ENCODE measurements at regions not wholly inside any gene's neighbourhood (a gene's known extent, or its start where the extent isn't known, plus 50 kb on each side); places are given as distances from the start of the nearest gene placed in this dataset.

DNA sequence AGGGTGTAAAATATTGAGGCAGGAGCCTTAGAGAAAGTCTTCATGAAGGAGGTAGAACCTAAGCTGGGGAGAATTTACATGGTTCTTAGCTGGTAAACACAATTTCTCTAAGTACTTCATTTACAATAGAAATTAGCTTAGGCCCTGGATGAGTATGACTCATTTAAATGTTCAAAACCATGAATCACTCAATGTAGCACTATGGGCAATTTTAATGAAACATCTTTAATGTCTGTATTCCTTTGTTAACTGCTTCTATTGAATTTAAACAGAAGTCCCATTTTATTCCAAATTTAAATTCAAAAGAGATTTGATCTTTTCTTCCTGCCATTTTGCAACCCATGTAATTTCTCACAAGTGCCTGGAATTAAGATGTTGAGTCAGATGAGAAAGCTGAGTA, 252.1 kb downstream of the RFC3 start:
- ChIA-PET RAD21 (ENCODE audit: low non-redundant PET in 1 of 2, low total read pairs in 2 of 2, uncharacterized antibody in 2 of 2, unreplicated experiment in 2 of 2) (no interaction called here), POLR2A (no interaction called here), CTCF (no interaction called here)
- intact Hi-C loops (cut with micrococcal nuclease), result no loop called here
- no peak overlapping the region for H3K9ac ChIP-seq (ENCODE audit: low read length)
- TF ChIP-seq ELF1 (IDR thresholded peaks at IDR 0.05; ENCODE audit: borderline replicate concordance, low read depth) (no peak), CEBPB (IDR thresholded peaks at IDR 0.05; ENCODE audit: low read depth) (no peak), SP1 (IDR thresholded peaks at IDR 0.05; ENCODE audit: low read depth) (no peak), ZNF274 (IDR thresholded peaks at IDR 0.05; ENCODE audit: low read depth, low read length) (no peak), POLR2A (IDR thresholded peaks at IDR 0.05; ENCODE audit: borderline replicate concordance, extremely low read depth, insufficient read depth, insufficient read length) (no peak), FOSL1 (IDR thresholded peaks at IDR 0.05; ENCODE audit: low read depth) (no peak), EZH2phosphoT487 (IDR thresholded peaks at IDR 0.05; ENCODE audit: borderline replicate concordance) (no peak), EGR1 (IDR thresholded peaks at IDR 0.05; ENCODE audit: low read depth) (no peak), TCF7L2 (IDR thresholded peaks at IDR 0.05; ENCODE audit: borderline replicate concordance, extremely low read depth, insufficient read depth, insufficient read length) (no peak), YY1 (IDR thresholded peaks at IDR 0.05; ENCODE audit: extremely low read depth, insufficient replicate concordance, low read depth, low read length) (no peak), CBX3 (IDR thresholded peaks at IDR 0.05; ENCODE audit: low read depth) (no peak)
- TF ChIP-seq, protein P1, sequence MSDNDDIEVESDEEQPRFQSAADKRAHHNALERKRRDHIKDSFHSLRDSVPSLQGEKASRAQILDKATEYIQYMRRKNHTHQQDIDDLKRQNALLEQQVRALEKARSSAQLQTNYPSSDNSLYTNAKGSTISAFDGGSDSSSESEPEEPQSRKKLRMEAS (IDR thresholded peaks at IDR 0.05), result no peak
- no peaks in the 10 kb centered on the region for H4K20me1 ChIP-seq (ENCODE audit: insufficient read depth)
- no peak overlapping the region for H3K4me3 ChIP-seq (replicated peaks in 1 of 2; ENCODE audit: low read depth in 1 of 2, low read length in 2 of 2)
- peak overlapping the region; percentile 1 for H2AFZ ChIP-seq (ENCODE audit: low read depth, low read length, poor library complexity, severe bottlenecking)
- no peaks in the 10 kb centered on the region for H3K36me3 ChIP-seq (ENCODE audit: control insufficient read depth in 1 of 2, insufficient read depth in 2 of 2, low read length in 2 of 2)
- H3K4me1 ChIP-seq (ENCODE audit: control insufficient read depth in 1 of 2, insufficient read depth in 2 of 2, low read length in 2 of 2), result peaks cover 0 to 24% of the 10 kb centered on the region in 2 experiments; a peak in 2 of 4 replicates
- ATAC-seq (no peak), DNase-seq (ENCODE audit: low read depth, low spot score) (no peak)
- no peaks in the 10 kb centered on the region for H3K79me2 ChIP-seq (ENCODE audit: insufficient read depth, low read length)
- H3K4me2 ChIP-seq (ENCODE audit: low read length), result no peak overlapping the region
- no peaks in the 10 kb centered on the region for H3K27me3 ChIP-seq (ENCODE audit: insufficient read depth, low read length)
- H3K27ac ChIP-seq (ENCODE audit: low read depth, low read length), result no peak overlapping the region
- no TSS peak for BruUV-seq (replicated peaks)
- H3K9me3 ChIP-seq (ENCODE audit: control insufficient read depth in 1 of 2, insufficient read depth in 1 of 2, low read depth in 1 of 2, low read length in 2 of 2), result no peaks in the 10 kb centered on the region
- no peaks in the 10 kb centered on the region for H3K9me2 ChIP-seq (ENCODE audit: insufficient read depth)
